HUES6 (cell line): ENCODE measurements at regions not wholly inside any gene's neighbourhood (a gene's known extent, or its start where the extent isn't known, plus 50 kb on each side); places are given as distances from the start of the nearest gene placed in this dataset.

Experiments
- H3K27ac ChIP-seq: 2 replicates; pipeline ENCODE4 v1.7.0; 2013; ENCODE audit warnings: low read depth, mild to moderate bottlenecking, low read length, inconsistent platforms
- H3K27me3 ChIP-seq: 2 replicates; pipeline ENCODE4 v1.6.1; 2013; ENCODE audit warnings: low read length; ENCODE audit not compliant: control insufficient read depth, insufficient read depth
- H3K36me3 ChIP-seq: 2 replicates; pipeline ENCODE4 v1.6.1; 2013; ENCODE audit warnings: low read length; ENCODE audit not compliant: control insufficient read depth, insufficient read depth
- H3K4me1 ChIP-seq: 2 replicates; pipeline ENCODE4 v1.6.1; 2013; ENCODE audit warnings: low read length; ENCODE audit not compliant: control insufficient read depth, insufficient read depth
- H3K4me3 ChIP-seq: 2 replicates; pipeline ENCODE4 v1.5.1; 2013; ENCODE audit warnings: low read depth, low read length
- H3K9ac ChIP-seq: one replicate; pipeline ENCODE4 v1.6.1; 2013; ENCODE audit warnings: mild to moderate bottlenecking, low read length
- H3K9me3 ChIP-seq: 2 replicates; pipeline ENCODE4 v1.6.1; 2013; ENCODE audit warnings: low read depth, low read length; ENCODE audit not compliant: control insufficient read depth, insufficient read depth

DNA sequence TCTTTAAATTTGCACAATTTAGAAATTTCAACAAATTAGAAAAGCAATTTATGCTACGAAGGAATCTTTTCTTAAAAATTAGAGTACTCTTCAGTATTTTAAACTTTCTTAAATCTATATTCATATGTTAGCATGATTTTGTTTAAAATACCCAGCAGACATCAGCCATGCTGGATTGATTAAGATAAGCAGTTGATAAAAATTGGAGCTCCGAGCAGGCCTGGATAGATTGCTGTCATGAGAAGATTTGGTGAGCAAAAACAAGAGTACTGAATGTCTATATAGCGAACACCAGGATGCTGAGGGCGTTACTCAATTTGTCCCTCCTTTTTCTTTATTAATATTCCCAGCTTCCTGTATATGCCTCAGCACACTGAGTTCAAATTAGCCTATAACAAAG is 108.4 kb upstream of the SLC35B3 start:
- H3K27ac ChIP-seq, result no peak overlapping the region
- H3K4me1 ChIP-seq, result no peaks in the 10 kb centered on the region
- H3K9ac ChIP-seq, result no peak overlapping the region
- no peaks in the 10 kb centered on the region for H3K27me3 ChIP-seq
- H3K4me3 ChIP-seq, result no peak overlapping the region
- H3K36me3 ChIP-seq, result no peaks in the 10 kb centered on the region
- H3K9me3 ChIP-seq, result peaks cover 9% of the 10 kb centered on the region

DNA sequence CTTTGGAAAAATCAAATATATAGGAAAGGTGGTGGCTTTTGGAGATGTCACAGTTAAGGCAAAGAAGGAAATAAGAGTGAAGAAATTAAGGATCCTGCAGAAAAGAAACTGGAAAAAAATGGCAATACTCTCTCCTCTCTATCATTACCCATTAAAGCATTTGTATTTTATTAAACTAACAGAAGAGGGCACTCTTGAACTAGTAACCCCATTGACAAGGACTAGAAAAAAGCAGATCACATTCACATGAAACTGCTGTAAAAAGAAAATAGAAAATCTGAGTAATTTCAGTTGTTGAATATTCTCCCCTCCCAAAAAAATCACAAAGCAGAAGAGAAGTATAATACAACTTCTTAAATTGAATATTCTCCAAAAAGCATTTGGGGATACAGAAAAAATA is 104.1 kb upstream of the SLC35B3 start:
- H3K27me3 ChIP-seq, result no peaks in the 10 kb centered on the region
- no peak overlapping the region for H3K9ac ChIP-seq
- H3K4me1 ChIP-seq, result no peaks in the 10 kb centered on the region
- H3K4me3 ChIP-seq, result no peak overlapping the region
- H3K9me3 ChIP-seq, result peaks cover 9% of the 10 kb centered on the region
- no peak overlapping the region for H3K27ac ChIP-seq
- no peaks in the 10 kb centered on the region for H3K36me3 ChIP-seq

DNA sequence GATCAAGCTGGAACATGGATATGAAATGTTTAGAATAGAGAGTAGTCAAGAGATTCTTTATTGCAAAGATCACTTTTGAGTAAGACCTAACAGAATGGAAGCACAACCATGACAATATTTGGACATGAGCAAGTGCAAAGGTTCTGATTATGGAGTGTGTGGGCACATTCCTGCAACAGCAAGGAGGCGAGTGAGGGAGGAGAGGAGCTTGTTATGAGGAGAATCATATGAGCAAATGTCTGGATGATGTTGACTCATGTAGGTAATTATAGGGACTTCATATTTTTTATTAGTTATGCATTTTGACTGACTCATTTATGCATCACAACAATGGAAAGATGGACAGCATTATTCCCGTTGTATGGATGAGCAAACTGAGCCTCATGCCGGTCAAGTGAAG is 100.8 kb upstream of the SLC35B3 start:
- Histone ChIP-seq H3K27me3 (no peaks in the 10 kb centered on the region), H3K9me3 (peaks cover 9% of the 10 kb centered on the region), H3K4me3 (no peak overlapping the region), H3K9ac (no peak overlapping the region), H3K27ac (no peak overlapping the region), H3K36me3 (no peaks in the 10 kb centered on the region), H3K4me1 (no peaks in the 10 kb centered on the region)

DNA sequence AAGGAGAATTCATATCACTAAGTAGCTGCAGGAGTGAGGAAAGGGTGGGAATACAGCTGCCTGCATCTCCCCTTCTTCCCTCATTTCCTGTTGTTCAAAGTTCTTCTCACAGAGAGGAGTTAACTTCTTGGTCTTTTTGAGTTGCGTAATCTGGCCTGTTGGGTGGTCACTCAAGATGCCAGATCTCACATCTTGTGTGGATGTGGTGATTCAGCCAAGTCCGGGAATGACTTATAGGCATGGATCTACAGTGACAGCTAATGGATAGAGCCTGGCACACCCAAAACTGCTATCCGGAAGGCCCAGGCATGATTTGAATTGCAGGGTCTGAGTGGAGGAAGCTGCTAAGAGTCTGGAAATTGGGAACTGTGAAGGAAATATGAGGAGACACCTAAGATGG is 100.2 kb upstream of the SLC35B3 start:
- Histone ChIP-seq H3K4me1 (no peaks in the 10 kb centered on the region), H3K9ac (no peak overlapping the region), H3K27ac (no peak overlapping the region), H3K4me3 (no peak overlapping the region), H3K9me3 (peaks cover 6% of the 10 kb centered on the region), H3K36me3 (no peaks in the 10 kb centered on the region), H3K27me3 (no peaks in the 10 kb centered on the region)

DNA sequence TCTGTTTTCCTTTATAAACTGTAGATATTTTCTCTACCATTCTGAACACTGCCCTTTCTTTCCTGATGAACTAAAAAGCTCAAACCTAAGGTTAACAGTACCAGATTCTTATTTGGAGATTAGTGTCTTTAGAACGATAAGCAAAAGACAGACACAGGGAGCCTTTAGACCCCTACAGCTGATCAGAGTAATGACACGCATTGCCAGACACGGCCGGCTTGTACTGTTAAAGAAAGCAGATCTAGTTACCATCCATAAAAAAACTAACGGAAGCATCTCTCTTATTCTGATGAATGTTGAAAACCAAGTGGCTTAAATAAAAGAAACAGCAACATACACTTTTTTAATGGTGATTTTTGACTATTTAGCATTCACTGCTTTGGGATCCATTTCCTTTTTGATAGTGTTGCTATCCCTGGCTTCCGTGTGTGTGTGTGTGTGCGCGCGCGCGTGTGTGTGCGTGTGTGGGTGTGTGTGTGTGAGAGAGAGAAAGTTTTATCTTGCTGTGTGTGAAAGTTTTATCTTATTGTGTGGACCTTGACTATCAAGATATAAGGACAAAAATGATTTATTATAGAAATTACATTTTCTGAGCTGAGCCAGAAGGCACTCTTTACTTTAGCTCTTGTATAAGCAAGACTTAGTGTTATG is 95.6 kb upstream of the SLC35B3 start:
- H3K9me3 ChIP-seq, result no peaks in the 10 kb centered on the region
- no peak overlapping the region for H3K27ac ChIP-seq
- H3K9ac ChIP-seq, result no peak overlapping the region
- no peaks in the 10 kb centered on the region for H3K4me1 ChIP-seq
- no peaks in the 10 kb centered on the region for H3K27me3 ChIP-seq
- no peaks in the 10 kb centered on the region for H3K36me3 ChIP-seq
- H3K4me3 ChIP-seq, result no peak overlapping the region

DNA sequence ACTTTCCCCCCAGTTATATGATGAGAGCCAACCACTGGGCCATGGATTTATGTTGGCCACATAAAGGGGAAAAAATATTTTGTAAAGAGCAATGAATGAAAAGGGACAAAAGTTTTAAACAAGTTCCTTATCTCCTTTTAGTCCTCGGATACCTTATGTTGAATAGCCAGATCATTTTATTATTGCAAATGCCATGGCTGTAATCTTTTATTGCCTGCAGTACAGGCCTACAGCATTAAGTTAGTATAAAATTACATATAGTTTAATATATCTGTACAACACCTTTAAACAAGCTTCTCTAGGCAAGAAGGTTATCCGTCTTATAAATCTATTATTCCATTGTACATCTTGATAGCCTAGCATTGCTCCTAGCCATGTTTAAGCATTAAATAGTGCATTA is 93.9 kb upstream of the SLC35B3 start:
- Histone ChIP-seq H3K27ac (no peak overlapping the region), H3K4me3 (no peak overlapping the region), H3K9me3 (no peaks in the 10 kb centered on the region), H3K9ac (no peak overlapping the region), H3K36me3 (no peaks in the 10 kb centered on the region), H3K27me3 (no peaks in the 10 kb centered on the region), H3K4me1 (no peaks in the 10 kb centered on the region)

DNA sequence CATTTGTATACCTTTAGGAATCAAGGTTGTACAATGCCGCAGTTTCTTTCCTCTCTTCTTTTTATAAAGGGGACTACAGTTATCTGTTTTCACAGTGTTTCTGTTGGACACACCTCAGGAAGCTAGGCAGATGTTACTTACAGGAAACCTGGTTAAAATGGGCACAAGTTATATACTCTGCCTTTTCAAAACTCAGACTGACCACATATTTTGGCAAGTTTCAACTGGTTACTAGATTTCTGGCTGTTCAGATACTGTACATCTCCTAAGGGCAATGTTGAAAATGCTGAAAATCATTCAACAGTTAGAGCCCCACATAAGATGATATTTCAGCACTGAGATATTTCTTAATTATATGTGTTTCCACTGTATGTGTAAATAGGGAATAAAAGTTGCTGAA is 92.5 kb upstream of the SLC35B3 start:
- H3K4me3 ChIP-seq, result no peak overlapping the region
- H3K36me3 ChIP-seq, result no peaks in the 10 kb centered on the region
- no peaks in the 10 kb centered on the region for H3K27me3 ChIP-seq
- H3K9me3 ChIP-seq, result peaks cover 2% of the 10 kb centered on the region; the same call in 1 of the 2 replicates
- no peak overlapping the region for H3K9ac ChIP-seq
- H3K27ac ChIP-seq, result no peak overlapping the region
- H3K4me1 ChIP-seq, result no peaks in the 10 kb centered on the region

DNA sequence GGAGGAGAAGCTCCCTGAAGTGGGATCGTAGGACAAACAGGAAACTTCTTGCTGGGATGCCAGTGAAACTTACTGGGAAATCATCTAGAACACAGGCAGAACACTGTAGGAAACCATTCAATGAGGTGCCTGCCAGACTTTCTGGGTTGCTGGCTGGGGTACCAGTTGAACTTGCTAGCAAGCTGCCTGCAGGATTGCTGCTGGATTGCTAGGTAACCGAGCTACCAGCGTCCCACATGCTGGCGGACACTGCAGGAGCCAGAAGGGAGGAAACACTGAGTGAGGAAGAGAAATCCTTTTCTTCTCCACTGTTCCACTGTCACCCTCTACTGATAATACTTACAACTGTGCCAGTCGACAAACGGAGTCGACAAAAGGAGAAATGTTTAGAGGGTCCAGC is 91.3 kb upstream of the SLC35B3 start:
- Histone ChIP-seq H3K4me3 (no peak overlapping the region), H3K9ac (no peak overlapping the region), H3K27me3 (no peaks in the 10 kb centered on the region), H3K36me3 (no peaks in the 10 kb centered on the region), H3K9me3 (peaks cover 2% of the 10 kb centered on the region; the same call in 1 of the 2 replicates), H3K27ac (no peak overlapping the region), H3K4me1 (no peaks in the 10 kb centered on the region)

DNA sequence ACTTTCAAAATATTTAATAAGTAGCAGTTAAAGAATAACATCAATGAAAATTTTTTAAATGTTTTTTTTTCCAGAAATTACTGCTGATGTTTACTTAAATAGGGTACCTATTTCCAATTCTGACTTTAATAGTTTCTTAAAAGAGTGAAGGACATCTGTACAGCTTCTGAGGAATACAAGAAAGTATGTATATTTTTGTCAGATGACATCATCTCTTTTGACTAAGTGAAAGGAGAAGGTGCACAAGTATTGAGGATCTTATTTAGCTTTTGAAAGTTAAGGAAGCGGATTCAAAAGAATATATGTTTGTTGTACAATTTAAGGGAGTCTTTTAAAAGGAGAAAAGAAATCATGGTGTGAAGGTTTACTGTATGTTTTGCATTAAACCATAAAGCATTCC is 90.0 kb upstream of the SLC35B3 start:
- no peak overlapping the region for H3K4me3 ChIP-seq

DNA sequence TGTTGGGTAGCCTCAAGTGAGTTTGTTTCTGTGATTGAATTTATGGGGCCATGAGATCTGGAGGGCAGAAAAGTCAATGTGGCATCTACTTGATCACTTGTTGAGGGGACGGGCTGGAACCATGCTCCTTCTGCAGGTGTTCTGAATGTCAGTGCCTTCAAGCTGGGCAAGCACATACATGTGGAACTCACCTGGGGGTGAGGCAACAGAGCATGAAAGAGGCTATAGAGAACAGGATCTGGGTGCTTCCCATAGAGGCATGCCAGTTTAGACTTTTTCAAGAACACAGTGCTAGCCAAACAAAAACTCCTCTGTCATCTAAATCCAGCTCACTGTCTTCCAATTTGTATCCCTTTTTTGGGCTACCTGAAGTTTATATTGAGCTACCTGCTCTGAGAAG is 77.8 kb upstream of the SLC35B3 start:
- no peaks in the 10 kb centered on the region for H3K9me3 ChIP-seq
- H3K36me3 ChIP-seq, result no peaks in the 10 kb centered on the region

More for the DNA sequence above, 90.0 kb upstream of the SLC35B3 start:
- no peaks in the 10 kb centered on the region for H3K4me1 ChIP-seq
- no peak overlapping the region for H3K27ac ChIP-seq
- H3K9ac ChIP-seq, result no peak overlapping the region
- peaks cover 2% of the 10 kb centered on the region; the same call in 1 of the 2 replicates for H3K9me3 ChIP-seq
- no peaks in the 10 kb centered on the region for H3K27me3 ChIP-seq
- H3K36me3 ChIP-seq, result no peaks in the 10 kb centered on the region

DNA sequence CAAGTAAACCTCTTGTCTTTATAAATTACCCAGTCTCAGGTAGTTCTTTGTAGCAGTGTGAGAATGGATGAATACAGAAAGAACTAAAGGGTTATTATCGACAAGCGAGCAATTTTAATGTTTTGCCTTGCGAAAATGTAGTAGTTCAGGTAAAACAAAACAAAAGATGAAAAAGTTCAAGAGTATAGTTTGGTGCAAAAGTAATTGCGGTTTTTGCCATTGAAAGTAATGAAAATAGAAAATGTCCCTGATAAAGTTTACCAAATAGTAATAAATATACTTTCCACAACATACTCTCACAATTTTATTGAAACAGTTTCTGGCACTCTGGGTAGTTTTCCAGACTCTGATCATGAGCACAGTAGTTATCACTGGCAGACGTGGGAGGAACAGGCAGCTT is 71.9 kb upstream of the SLC35B3 start:
- no peak overlapping the region for H3K4me3 ChIP-seq
- peaks cover 23% of the 10 kb centered on the region for H3K4me1 ChIP-seq
- no peaks in the 10 kb centered on the region for H3K36me3 ChIP-seq
- no peaks in the 10 kb centered on the region for H3K9me3 ChIP-seq
- no peaks in the 10 kb centered on the region for H3K27me3 ChIP-seq
- H3K27ac ChIP-seq, result no peak overlapping the region
- no peak overlapping the region for H3K9ac ChIP-seq

More for the DNA sequence above, 77.8 kb upstream of the SLC35B3 start:
- Histone ChIP-seq H3K27ac (no peak overlapping the region), H3K9ac (no peak overlapping the region), H3K27me3 (no peaks in the 10 kb centered on the region), H3K4me3 (no peak overlapping the region), H3K4me1 (no peaks in the 10 kb centered on the region)

DNA sequence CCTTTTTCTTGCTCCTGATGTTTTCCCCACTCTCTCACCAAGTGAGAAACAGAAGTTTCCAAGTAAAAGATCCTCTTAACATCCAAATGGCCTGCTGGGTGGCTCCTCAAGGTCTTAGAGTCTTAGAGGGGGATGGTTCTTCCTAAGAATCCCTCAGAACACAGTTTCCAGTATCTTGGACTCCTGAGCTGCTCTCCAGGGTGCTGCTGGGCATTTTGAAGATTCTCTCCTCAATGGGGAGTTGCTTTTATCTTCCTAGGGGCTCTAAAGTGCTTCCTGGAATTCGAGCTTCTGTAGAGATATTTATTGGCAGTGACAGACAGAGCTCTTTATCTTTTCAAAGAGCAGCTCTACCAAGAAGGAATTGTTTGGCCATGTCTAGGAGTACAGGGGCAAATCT is 70.8 kb upstream of the SLC35B3 start:
- H3K4me3 ChIP-seq, result no peak overlapping the region
- no peak overlapping the region for H3K9ac ChIP-seq

More for the DNA sequence above, 70.8 kb upstream of the SLC35B3 start:
- Histone ChIP-seq H3K27ac (no peak overlapping the region), H3K36me3 (no peaks in the 10 kb centered on the region), H3K27me3 (no peaks in the 10 kb centered on the region), H3K9me3 (no peaks in the 10 kb centered on the region), H3K4me1 (peaks cover 23% of the 10 kb centered on the region)
